ENCODE measurements at regions not wholly inside any gene's neighbourhood (a gene's known extent, or its start where the extent isn't known, plus 50 kb on each side); places are given as distances from the start of the nearest gene placed in this dataset.
"Not testable (repeated sequence)": the region's sequence is repeated elsewhere in the genome, so short reads cannot be mapped to it uniquely, and the experiment has no call there.

DNA sequence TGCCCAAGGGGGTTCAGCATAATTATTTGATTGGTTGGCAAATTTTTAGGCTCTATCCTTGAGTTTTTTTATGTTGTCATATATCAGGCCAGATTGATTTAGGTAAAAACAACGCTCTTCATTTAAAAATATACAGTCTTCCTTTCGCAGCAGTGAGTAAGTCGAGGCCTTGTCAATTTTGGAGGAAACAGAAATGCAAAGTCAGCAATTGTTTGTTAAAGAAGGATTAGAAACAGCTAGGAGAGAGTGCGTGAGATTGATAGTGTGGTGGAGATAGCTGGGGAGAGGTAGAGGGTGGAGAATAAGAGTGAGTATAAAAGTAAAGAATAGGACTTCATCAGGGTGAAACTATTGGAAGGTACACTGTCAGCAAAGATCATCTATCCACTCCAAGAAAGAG lies 830.8 kb downstream of the LUZP2 start:
- DNase-seq = no peak

DNA sequence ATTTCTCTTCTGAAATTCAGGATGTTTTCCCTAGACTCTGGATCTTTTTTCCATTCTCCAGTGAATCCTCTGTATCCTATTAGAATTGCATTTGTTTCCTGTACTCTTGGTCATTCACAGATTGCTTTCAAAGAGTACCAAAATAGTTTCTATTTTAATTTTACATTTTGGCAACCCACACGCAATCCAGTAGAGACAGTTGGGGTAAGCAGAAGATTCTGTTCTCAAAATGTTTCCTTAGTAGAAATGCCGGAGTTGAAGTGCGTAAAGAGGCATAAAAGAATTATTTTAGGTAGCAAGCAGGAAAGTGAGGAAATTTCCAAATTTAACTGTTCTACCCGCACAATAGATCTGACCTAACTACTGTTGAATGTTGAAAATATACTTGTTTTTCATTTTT lies 842.4 kb downstream of the LUZP2 start:
- DNase-seq = no peak

DNA sequence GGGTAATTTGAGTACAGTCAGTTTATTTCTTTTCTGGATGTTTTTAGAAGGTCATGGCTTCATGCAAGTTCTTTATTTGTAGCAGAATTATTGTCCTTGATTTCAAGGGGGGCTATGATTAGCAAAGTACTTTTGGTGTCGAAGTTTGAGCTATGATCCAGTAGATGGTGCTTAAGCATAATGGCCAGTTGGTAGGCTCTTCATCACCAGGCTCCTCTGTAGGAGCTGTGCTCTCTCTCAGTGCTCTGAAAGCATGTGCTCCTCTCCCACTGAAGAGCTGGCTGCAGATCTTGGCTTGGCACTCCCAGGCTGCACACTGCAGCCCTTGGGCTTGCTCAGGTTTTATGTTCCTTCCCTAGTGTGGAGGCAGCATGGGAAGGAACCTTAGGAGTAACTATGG lies 852.7 kb downstream of the LUZP2 start:
- no peak for DNase-seq

DNA sequence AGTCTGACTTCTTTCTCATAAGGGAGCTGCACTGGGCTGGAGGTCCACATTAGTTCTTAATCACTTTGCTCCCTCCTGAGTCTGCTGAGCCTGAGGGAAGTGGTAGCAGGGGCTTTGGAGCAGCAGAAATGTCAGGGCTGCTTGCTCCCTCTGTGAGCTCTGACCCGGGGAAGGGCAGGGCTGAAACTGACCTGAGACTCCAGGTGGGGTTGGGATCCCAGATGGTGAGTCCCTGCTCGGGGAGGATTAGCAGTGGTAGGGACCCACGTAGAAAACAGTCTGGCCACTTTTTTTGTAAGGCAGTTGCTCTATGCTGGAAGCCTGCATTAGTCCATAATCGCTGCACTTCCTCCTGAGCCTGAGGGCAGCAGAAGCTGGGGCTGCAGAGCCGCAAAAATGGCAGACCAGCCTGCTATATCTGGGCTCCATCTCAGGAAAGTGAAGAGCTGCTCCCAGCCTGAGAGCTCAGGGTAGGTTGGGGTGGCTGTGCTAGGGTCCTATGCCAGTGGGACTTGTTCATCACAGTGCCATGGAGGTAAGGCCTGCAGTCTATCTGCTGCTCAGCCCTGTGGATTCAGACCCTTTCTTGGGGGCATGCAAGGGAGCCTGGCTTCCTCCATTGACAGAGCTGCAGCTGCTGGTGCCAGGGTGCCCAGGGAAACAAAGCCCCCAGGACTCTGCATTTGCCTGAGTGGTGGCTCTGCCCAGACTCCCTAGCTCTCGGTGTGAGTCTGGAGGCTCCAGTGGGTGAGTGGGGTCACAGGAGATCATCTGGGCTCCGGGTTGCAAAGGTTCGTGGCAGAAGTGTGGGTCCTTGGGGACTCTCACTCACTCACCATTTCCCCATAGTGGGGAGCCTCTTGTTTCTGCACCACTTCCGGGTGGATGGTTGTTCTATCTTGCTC lies 854.3 kb downstream of the LUZP2 start:
- no peak for DNase-seq

DNA sequence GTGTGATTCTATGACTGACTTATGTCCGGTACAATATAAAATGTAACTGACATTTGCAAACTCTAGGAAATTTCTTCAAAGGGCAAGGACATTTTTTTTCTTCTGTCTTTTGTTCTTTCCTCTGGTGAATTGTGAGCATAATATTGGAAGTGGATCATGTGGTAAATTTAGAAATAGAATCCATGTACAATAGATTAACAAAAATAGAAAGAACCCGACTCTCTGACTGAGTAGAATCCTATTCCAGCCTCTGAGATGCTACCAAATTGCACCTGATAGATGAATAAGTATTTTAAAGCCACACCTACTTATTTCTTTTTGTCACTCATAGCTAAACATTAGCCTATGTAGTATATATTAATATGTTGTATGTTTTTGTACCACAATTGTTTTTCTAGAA lies 860.3 kb downstream of the LUZP2 start:
- no peak for DNase-seq

DNA sequence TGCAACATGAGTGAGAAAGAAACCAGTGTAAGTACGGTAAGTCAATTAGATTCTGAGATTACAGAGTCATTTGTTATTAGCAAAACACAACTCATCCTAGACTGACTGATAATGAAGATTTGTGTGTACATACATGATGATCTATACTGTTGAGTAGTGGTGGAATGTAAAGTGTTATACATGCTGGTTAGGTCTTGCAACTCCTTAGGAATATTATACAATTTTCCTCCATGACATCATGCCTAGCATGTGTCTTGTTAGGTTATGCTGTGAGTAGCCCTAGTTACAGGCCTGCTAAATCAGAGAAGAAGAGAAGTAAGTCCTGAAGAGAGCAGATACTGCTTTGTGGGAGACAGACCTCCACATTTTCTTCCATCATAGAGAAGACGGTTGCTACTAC lies 880.6 kb downstream of the LUZP2 start:
- no peak for DNase-seq

DNA sequence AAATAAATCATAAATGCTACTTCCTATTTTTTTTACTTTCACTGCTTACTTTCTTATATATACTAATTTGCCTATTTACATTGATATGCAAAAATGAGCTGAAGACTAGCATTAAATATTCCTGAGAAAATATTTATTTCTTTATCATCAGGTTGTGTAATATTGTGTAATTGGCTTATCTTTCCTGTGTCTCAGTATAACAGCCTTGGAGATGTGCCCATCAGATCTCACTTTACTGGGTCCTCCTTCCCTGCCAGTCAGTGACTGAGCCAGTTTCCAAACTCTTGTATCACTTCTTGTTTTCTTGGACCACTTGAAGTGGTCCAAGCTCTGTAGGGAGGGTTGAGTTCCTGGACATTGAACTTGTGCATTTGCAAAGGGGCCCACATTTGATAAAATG lies 900.0 kb downstream of the LUZP2 start:
- DNase-seq = no peak

DNA sequence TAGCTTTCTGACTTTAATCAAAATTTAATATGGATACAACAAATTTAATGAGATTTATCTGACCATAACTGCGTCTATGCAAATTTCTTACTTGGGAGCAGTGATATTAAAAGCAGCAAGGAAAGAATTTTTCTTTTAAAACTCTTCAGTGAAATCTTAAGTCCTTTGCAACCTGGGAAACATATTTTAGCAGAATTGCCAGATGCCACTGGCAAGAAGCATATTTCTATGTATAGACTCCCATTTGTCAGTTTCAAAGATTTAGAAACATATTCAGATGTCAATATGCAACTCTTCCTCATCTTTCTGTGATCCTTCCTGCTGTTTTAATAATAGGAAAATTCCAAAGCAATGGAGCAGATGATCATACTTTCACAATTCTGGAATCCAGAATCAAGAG lies 911.3 kb downstream of the LUZP2 start:
- DNase-seq = no peak

DNA sequence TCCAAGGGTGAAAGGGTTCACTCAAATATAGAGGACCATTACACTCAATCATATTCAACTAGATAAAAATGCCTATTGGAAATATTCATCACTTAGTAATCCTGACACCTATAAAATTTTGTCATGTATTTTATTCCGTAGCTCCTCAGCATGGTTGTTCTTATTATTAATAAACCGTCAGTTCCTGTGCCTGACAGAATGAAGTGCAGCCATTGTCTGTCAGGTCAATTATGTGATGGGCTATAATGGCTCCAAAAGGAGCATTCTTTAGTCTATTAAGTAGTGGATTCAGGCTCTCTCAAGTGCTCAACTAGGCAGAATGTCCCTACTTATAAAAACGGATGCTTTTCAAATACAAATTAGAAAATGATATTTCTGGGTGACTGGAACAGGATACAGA lies 916.1 kb upstream of the ANO3 start:
- no peak for DNase-seq

DNA sequence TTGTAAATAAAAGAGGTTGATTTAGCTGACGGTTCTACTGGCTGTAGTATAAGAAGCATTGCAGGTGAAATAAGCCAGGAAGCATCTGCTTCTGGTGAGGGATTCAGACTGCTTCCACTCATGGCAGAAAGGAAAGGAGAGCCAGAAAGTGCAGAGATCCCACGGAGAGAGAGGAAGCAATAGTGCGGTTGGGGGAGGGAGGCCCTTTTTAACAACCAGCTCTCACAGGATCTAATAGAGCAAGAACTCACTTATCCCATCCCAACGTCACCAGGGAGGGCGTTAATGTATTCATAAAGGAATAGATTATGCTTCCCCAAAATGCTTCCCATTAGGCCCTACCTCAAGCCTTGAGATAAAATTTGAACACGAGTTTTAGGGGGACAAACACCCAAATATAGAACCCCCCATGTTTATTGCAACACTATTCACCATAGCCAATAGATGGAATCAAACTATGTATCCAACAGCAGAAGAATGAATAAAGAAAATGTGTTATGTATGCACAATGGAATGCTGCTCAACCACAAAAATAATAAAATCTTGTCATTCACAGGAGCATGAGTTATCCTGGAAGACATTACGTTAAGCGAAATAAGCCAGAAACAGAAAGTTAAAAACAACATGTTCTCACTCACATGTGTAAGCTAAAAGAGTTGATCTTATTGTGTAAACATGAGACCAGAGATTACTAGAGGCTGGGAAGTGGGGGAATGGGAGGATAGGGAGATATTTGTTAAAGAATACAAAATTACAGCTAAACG lies 908.3 kb upstream of the ANO3 start:
- DNase-seq = no peak

DNA sequence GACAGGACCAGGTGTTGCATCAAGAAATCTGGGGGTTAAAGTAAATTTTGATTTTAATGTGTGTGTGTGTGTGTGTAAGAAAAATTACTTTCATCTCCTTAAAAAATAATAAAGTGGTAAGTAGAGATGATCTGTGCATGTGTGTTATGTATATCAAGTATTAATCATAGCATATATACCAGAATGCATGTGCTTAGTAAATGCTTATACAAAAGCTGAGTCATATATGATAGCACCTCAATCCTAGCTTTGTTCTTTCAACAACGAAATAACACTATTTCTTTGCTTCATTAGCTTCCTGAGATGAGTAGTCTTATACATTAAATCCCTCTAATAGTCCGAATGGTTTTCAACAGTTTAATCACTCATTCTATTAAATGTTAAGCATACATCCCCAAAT lies 899.6 kb upstream of the ANO3 start:
- no peak for DNase-seq

DNA sequence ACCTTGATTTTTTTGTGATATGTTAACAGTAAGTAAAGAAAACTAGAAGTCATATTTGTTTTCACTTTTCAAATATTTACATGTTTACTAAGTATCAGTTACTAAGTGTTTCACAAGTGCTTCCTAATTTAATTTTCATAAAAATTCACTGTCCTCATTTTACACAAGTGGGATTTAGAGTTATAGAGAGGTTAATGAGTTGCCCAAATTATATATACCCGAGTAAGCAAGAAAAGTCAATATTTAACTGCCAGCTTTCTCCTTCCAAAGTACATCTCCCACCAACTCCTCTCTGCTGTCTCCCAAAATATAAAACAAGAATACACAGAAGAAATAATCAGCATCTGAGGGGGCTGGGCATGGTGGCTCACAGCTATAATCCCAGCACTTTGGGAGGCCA lies 896.7 kb upstream of the ANO3 start:
- no peak for DNase-seq

DNA sequence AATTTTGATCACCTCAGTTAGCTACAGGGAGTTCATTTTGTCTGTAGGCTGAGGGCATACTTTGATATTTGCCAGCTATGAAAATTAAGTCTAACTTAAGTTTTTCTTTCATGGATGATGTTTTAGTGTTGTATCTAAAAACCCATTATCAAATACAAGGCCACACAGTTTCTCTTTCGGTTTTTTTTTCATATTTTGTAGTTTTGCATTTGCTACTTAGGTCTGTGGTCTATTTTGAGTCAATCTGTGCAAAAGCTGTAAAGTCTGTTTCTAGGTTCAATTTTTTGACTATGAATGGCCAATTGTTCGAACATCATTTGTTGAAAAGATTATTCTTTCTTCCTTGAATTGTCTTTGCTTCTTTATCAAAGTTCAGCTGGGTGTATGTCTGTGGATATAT lies 895.6 kb upstream of the ANO3 start:
- DNase-seq = no peak

DNA sequence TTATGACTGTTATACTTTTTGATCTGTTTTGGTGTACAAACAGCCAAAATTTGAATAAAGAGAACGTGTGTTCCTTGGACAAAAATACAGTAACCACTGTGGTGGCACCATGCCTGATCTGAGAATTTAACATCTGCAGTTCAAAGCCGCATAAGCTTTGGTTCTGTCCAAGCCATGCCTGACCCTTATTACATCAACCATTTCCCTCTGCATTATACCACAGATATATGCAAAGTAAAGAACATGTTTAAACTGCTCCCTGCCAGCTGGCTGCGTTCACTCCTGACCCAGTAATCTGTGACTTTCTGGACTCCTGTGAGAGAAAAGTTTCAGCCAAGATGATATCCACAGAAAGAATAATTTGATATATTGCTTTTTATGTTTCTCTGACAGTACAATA lies 890.5 kb upstream of the ANO3 start:
- peak; percentile 61 for DNase-seq

DNA sequence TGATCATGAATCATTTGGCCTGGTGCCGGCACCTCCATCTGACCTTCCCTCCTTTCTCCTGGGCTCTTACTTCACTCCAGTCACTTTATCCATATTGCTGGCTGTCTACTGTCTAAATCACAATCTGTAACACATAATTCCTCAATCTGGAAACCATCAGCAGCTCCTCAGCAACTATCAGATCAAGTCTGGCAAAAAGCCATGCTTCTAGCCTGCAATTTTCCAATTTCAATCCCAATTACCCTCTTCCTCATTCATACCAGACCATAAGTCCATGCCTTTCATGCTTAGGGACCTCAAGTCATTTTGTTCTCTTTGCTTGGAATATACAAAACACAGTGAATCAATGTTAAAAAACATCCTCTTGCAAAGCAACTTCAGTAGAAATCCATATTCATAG lies 882.8 kb upstream of the ANO3 start:
- DNase-seq = peak; percentile 33

DNA sequence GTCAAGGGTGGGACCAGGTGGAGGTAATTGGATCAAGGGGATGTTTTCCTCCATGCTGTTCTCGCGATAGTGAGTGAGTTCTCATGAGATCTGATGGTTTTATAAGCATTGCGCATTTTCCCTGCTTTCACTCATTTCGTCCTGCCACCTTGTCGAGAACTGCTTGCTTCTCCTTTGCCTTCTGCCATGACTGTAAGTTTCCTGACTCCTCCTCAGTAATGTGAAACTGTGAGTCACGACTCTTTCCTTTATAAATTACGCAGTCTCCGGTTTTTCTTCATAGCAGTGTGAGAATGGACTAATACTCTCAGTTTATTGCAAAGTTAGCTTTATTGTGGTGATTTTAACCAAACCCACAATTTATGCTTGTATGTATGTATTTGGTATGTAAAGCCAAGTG lies 878.5 kb upstream of the ANO3 start:
- no peak for DNase-seq

DNA sequence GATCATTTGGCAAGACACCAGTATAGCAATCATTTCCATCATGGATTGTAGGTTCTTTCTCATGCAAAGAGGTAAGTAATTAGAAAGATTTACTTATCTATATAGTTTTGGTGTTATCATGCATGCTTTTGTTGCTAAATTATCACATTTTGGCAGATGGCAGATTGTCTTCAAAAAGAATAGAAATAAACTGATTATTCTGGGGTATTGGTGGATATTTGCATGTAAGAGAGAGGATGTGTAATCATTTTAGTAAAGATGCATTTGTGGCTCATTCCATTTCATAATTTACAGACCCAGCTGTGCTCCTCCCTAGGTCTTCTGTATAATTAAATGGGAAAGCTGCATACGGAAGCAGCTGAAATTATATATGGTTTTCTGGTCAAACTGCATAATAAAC lies 875.7 kb upstream of the ANO3 start:
- DNase-seq = no peak

DNA sequence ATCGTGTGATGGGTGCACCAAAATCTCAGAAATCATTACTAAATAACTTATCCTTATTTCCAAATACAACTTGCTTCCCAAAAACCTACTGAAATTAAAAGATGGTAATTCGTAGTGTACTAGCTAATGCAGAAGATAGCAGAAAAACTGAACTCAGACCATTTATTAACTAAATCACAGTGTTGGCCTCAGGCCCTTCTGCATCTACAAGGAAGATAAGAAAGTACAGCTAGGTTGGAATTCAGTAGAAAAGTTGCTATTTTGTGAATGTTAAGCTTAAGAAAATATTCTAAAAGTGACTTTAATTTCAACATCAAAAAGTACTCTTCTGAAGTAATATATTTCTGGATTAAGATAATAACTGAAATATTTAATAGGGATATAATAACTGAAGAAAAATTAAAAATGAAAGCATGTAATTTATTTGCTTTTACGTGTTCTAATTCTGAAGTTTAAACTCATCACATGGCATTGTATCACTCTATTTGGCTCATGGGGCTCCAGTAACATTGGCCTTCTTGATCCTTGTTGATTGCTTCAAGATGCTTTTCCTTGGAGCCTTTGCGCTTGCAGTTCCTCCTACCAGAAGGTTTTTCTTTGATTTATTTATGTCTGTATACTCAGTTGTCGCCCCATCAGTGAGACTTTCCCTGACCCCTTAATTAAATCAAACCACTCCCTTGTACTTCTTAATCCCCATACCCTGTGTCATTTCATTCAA lies 847.9 kb upstream of the ANO3 start:
- DNase-seq = no peak

DNA sequence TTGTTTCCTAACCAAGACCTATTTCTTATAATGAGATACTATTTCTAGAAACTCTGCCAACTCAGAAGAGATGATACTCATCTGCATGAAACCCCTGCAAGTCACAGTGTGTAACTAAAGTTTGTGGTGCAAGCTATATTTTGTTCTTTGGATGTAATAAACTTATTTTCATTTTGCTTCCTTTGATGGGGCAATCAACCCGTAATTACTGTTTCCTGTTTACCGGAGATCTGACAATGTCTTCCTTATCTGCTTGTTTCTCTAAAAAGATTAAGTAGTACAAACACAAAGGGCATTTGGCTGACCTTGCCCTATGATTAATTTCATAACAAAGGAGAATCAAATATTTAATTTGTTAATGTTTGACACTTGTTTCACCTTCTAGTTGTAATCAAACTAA lies 846.6 kb upstream of the ANO3 start:
- no peak for DNase-seq

DNA sequence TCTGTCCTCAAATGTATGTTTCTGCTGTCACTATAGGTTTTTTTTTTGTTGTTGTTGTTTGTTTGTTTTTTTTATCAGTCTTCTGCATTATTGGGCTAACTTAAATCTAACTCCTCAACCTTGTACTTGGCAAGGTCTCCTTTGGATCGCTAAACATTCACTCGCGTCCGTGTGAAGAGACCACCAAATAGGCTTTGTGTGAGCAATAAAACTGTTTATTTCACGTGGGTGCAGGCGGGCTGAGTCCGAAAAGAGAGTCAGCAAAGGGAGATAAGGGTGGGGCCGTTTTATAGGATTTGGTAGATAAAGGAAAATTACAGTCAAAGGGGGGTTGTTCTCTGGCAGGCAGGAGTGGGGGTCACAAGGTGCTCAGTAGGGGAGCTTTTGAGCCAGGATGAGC lies 845.6 kb upstream of the ANO3 start:
- DNase-seq = not testable (repeated sequence)

DNA sequence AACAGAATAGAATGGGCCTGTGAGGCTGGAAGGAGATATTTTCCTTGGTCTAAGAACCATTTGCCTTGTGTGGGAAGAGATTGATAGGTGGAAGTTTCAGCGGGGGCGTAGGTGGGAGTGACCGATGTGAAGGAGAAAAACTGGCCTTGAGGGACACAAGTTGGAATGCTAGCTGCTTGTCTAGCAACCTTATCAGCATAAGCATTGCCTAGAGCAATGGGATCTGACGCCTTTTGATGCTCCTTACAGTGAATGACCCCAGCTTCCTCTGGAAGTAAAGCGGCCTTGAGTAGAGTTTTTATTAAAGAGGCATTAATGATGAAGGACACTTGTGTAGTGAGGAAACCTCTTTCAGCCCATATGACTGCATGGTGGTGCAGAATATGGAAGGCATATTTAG lies 843.8 kb upstream of the ANO3 start:
- not testable (repeated sequence) for DNase-seq

DNA sequence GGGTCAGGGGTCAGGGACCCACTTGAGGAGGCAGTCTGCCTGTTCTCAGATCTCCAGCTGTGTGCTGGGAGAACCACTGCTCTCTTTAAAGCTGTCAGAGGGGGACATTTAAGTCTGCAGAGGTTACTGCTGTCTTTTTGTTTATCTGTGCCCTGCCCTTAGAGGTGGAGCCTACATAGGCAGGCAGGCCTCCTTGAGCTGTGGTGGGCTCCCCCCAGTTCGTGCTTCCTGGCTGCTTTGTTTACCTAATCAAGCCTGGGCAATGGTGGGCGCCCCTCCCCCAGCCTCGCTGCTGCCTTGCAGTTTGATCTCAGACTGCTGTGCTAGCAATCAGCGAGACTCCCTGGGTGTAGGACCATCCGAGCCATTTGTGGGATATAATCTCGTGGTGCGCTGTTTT lies 830.5 kb upstream of the ANO3 start:
- DNase-seq = not testable (repeated sequence)

DNA sequence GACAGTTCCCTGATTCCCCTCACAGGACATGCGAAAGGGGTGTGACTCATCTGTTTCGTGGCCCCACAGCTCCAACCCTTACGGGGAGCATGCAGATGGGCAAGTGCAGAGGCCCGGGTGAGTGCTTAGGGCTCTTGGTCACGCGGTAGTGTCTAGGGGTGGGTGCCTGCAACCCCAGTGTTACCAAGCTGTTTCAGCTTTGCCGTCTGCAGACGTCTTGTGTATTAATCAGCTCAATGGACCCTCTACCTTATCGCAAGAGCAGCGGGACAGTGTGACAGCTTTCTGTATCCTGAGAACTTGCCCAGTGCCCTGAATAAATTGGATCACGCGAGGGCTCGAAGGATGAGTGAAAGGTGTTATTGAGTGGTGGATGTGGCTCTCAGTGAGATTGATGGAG lies 816.4 kb upstream of the ANO3 start:
- no peak for DNase-seq

DNA sequence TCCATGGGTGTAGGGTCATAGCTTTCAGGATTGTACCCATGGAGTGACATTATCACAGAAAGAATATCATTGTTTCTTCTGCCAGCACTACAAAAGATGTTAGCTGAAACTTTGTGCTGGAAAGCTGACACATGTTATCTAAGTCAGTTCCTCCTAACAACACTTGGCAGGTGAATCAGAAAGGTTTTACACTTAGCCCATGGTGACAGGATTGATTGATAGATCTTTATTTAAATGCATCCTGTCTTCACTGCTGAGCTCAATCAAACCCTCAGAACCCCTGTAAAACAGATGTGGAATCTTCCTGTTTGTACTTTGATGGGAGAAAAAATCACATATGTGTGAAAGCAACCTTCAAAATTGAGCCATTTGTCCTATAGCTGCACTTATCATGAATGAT lies 811.5 kb upstream of the ANO3 start:
- no peak for DNase-seq
